Activated naive CD4-positive, alpha-beta T cell treated with anti-CD3 and anti-CD28 coated beads for 36 hours (primary cell): ENCODE measurements at regions not wholly inside any gene's neighbourhood (a gene's known extent, or its start where the extent isn't known, plus 50 kb on each side); places are given as distances from the start of the nearest gene placed in this dataset.

Source experiments
- CTCF ChIA-PET: fragments of 350-600 bp; sonication (Branson Sonifier 250); formaldehyde crosslinking; loops from one replicate; lab custom pipeline; 2021; ENCODE audit warnings: antibody characterized with exemption; lab: Charles Lee
- DNase-seq: peaks from one replicate; pipeline ENCODE4 v3.0.0-alpha.2; 2020
- H3K27ac Mint-ChIP-seq: one replicate; pipeline ENCODE4 v1.8.0; 2021; ENCODE audit warnings: mild to moderate bottlenecking, mixed read lengths
- H3K27me3 Mint-ChIP-seq: one replicate; pipeline ENCODE4 v1.8.0; 2021; ENCODE audit warnings: low read depth, mixed read lengths
- H3K36me3 Mint-ChIP-seq: one replicate; pipeline ENCODE4 v1.8.0; 2021; ENCODE audit warnings: low read depth, mixed read lengths
- H3K4me1 Mint-ChIP-seq: one replicate; pipeline ENCODE4 v1.8.0; 2021; ENCODE audit warnings: low read depth, mixed read lengths
- H3K4me3 Mint-ChIP-seq: one replicate; pipeline ENCODE4 v1.8.0; 2021; ENCODE audit warnings: mild to moderate bottlenecking, moderate library complexity, mixed read lengths
- H3K9me3 Mint-ChIP-seq: one replicate; pipeline ENCODE4 v1.8.0; 2021; ENCODE audit warnings: mixed read lengths
- intact Hi-C: fragments of 100-400 bp; cut with micrococcal nuclease; formaldehyde crosslinking; loops from one replicate; pipeline ENCODE4 v1.15.1; 2023

DNA sequence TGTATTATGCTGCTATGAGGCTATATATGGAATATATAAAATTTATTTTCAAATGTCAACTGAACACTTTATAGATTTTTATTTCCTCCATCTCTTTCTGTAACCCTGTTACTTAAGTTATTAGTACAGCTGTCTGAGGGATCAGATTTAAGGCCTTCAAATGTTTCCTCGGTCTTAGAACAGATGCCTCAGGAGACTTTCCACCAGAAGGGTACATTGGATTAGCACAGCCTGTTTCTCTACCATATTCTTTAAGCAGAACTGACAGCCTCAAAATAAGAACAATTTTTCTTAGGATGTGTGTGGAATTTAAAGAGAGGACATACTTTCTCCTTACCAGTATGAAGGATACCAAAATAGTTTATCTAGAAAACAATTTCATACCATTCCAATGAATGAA is 53.0 kb upstream of the HGF start:
- no peaks in the 10 kb centered on the region for H3K4me1 Mint-ChIP-seq
- DNase-seq: no peak
- H3K27ac Mint-ChIP-seq: no peak overlapping the region
- intact Hi-C loops: no loop called here
- H3K27me3 Mint-ChIP-seq: no peaks in the 10 kb centered on the region
- H3K36me3 Mint-ChIP-seq: no peaks in the 10 kb centered on the region
- no peaks in the 10 kb centered on the region for H3K9me3 Mint-ChIP-seq
- no peak overlapping the region for H3K4me3 Mint-ChIP-seq
- CTCF ChIA-PET: no interaction called here

DNA sequence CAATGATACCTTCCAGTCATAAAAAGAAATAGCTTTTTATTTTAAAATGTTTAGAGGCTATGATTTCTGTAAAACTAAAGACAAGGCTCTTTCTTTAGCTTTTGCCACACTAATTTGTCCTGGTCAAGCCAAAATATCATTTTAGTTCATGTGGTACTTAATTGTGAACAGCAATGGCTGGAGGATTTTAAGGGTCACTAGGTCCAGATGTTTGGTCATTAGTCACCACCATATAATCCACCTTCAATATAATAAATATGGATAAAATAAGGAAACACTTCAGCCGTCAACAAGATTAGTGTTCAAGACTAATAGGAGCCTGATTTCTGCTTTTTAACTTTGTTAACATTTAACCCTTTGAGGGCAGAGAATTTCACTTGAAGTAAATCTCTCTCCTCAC is 50.0 kb upstream of the HGF start:
- H3K9me3 Mint-ChIP-seq: no peaks in the 10 kb centered on the region
- H3K27ac Mint-ChIP-seq: no peak overlapping the region
- no peaks in the 10 kb centered on the region for H3K27me3 Mint-ChIP-seq
- no peaks in the 10 kb centered on the region for H3K36me3 Mint-ChIP-seq
- no peak for DNase-seq
- CTCF ChIA-PET: no interaction called here
- intact Hi-C loops: no loop called here
- no peaks in the 10 kb centered on the region for H3K4me1 Mint-ChIP-seq
- H3K4me3 Mint-ChIP-seq: no peak overlapping the region
